Stimulated activated CD4-positive, alpha-beta T cell treated with anti-CD3 and anti-CD28 coated beads, Interleukin-12 subunit alpha, Interleukin-12 subunit beta, amount 100 ng/mL, for 48 hours (primary cell): ENCODE measurements at regions not wholly inside any gene's neighbourhood (a gene's known extent, or its start where the extent isn't known, plus 50 kb on each side); places are given as distances from the start of the nearest gene placed in this dataset.
"Not testable (repeated sequence)": the region's sequence is repeated elsewhere in the genome, so short reads cannot be mapped to it uniquely, and the experiment has no call there.

ENCODE experiments used
- DNase-seq, 3 donors: peaks; one replicate each; pipeline ENCODE4 v3.0.0-alpha.2; 2020; ENCODE audit warnings: low read depth in 2 of 3, low spot score in 1 of 3

DNA sequence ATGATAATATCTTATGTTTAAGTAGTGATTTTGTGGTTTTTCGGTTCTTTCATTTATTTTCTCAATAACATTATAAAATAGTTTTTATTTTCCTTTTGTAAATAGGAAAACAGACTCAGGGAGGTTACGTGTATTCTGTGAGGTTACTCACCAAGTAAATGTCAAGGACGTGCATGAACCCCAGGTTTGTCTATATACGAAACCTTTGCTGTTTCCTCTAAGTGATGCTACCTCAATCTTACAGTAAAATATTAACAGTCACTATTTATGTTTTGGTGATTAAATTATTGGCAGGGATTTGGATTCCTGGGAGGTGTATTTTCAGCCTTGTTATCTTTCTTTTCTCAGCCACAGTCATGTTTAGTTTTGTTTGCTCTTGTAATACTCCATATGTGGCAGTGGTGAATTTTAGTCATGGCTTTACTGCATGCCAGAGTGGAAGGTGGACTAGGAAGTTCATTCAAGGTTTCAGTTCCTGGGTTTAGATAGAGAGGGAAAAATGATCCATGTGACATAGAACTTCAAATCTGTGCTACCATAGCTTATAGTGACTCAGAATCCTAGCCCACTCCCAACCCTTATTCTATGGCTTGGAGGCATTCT is 139.9 kb downstream of the ARL4A start:
- no peak for DNase-seq

DNA sequence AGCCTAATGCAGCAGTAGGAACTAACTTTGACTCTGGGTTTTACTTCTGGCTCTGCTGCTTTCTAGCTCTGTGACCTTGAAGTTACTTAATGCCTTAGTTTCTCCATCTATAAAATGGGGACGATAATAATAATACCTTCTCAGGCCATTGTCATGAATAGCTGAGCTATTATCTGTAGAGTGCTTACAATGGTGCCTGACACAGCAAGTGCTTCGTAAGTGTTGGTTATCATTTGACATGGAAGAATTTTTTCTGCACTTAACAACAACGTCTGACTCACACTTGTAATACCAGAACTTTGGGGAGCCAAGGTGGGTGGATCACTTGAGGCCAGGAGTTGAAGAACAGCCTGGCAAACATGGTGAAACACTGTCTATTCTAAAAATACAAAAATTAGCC is 140.5 kb downstream of the ARL4A start:
- no peak for DNase-seq

DNA sequence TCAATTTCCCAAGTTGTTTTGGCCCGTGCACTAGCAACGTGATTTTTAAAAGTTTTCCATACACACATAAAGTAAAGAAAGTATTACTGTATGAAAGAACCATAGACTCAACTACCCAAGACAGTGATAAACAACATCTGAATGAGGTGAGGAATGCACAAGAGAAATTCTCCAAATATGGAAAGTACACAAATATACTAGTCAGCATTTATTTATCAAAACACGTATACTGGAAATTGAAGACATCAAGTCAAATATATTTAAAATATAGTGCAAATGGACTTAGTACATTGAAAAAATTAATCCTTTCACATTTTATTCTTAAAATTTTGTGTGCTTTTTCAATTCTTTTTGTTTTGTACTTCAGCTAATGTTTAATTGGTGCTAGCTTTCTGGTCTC is 143.6 kb downstream of the ARL4A start:
- DNase-seq, result no peak

DNA sequence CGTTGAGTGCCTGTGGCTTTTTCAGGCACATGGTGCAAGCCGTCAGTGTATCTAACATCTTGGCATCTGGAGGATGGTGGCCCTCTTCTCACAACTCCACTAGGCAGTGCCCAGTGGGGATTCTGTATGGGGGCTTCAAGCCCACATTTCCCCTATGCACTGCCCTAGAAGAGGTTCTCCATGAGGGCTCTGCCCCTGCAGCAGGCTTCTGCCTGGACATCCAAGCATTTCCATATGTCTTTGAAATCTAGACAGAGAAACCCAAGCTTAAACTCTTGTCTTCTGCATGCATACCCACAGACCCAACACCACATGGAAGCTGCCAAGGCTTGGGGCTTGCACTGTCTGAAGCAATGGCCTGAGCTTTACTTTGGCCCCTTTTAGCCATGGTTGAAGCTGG is 146.4 kb downstream of the ARL4A start:
- no peak for DNase-seq

DNA sequence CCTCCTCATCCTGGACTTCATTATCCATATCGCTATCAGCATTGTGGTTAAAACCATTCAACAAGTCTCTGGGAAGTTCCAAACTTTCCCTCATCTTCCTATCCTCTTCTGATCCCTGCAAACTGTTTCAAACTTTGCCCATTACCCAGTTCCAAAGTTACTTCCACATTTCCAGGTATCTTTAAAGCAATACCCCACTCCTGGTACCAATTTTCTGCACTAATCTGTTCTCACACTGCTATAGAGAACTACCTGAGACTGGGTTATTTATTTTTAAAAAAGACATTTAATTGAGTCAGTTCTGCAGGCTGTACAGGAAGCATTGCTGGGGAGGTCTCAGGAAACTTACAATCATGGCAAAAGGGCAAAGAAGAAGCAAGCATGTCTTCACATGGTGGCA is 147.3 kb downstream of the ARL4A start:
- DNase-seq, result no peak

DNA sequence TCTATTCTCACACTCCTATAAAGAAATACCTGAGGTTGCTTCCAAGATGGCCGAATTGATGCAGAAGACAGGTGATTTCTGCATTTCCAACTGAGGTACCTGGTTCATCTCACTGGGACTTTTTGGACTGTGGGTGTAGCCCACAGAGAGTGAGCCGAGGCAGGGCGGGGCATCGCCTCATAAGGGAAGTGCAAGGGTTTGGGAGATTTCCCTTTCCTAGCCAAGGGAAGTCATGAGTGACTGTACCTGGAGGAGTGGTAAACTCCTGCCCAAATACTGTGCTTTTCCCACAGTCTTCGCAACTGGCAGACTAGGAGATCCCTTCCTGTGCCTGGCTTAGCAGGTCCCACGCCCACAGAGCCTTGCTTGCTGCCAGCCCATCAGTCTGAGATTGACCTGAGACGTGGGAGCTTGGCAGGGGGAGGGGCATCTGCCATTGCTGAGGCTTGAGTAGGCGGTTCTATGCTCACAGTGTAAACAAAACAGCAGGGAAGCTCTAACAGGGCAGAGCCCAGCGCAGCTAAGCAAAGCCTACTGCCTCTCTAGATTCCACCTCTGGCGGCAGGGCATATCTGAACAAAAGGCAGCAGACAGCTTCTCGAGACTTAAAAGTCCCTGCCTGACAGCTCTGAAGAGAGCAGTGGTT is 152.2 kb downstream of the ARL4A start:
- DNase-seq, result no peak

DNA sequence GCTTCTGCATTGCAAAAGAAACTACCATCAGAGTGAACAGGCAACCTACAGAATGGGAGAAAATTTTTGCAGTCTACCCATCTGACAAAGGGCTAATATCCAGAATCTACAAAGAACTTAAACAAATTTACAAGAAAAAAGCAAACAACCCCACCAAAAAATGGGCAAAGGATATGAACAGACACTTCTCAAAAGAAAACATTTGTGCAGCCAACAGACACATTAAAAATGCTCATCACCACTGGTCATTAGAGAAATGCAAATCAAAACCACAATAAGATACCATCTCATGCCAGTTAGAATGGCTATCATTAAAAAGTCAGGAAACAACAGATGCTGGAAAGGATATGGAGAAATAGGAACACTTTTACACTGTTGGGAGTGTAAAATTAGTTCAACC is 157.3 kb downstream of the ARL4A start:
- not testable (repeated sequence) for DNase-seq

DNA sequence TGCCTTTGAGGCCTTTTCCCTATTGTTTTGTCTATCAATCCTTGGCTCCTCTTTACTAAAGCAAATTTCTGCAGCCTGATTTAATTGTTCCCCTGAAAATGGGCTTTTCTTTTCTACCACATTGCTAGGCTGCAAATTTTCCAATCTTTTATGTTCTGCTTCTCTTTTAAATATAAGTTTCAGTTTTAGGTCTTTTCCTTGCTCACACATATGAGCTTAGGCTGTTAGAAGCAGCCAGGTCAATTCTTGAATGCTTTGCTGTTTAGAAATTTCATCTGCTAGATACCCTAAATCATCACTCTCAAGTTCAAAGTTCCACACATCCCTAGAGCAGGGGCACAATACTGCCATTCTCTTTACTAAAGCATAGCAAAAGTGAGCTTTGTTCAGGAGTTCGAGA is 159.6 kb downstream of the ARL4A start:
- DNase-seq, result no peak

DNA sequence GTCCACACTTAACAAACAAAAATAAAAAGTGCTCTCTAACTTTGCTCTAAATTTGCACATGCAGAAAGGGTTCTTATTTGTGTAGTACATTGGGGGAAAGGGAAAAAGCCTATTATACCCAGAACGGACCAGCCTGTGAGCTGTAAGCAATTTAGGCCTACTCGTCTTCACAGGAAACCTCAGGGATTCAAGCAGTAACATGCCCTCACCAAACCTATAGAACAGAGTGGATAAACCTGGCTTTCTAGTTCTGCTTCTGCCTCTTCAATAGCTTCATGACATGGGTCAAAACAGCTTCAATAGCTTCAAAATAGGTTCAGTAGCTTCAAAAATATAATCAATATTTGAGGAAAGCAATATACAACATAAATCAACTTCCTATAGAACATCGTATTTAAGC is 163.7 kb downstream of the ARL4A start:
- DNase-seq, result no peak

DNA sequence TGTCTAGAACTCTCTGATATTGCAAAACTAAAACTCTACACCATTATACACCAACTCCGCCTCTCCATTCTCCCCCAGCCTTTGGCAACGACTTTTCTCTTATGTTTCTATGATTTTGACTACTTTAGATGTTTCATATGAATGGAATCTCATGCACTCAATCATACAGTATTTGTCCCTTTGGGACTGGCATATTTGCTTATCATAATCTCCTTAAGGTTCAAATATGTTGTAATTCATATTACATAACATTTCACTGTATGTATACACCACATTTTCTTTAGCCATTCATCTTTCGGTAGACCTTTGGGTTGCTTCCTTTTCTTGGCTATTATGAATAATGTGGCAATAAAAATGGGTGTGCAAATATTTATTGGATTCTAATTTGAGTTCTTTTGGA is 164.4 kb downstream of the ARL4A start:
- DNase-seq, result no peak

DNA sequence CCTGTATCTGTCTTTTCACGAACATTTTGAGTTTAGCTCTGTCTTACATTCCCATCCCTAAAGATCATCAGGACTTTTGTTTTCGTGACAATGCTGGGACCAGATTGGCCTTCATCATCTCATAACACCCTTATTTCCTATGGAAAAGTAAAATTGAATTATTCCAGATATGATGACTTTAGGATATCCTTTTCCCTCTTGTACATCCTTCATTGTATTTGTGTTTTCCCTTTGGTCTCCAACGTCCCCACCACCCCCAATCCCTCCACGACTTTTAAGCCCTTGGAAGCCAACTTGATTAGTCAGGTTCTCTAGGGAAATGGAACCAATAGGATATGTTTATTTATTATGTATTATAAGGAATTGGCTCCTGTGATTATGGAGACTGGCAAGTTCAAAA is 167.6 kb downstream of the ARL4A start:
- DNase-seq, result no peak

DNA sequence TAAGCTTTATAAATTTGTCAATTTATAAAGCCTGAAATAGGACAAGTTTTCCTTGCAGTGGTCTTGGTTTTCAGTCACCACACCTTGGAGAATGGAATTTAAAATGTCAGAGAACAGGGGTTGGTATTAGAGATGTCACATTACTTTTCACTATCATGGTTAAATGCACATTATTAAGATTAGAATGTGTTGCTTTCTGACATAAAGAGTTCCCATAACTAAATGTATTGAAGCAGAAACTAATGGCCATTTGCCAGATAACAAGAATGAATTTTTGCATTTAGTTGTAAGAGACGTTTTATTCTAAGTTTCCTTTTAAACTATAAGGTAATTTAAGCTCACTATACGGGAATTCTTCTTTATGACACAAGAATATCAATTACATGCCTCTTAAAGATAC is 172.3 kb downstream of the ARL4A start:
- DNase-seq, result no peak

DNA sequence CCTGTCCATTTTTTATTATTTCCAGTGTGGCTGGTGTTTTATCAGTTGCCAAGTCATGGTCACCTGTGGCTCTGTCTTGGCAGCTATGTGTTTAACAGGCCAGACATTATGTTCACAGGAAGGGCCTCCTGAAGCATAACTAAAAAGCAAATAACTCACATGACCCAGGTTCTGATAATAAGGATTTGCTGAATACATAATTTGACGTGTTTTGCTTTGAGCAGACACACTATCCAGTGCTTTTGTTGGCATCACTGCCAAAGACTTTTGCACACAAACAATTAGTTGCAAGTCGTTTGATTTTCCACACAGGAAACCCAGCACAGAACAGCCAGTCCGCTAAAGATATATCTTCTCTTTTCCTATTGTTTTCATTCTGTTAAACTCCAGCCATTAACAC is 173.6 kb downstream of the ARL4A start:
- no peak for DNase-seq

DNA sequence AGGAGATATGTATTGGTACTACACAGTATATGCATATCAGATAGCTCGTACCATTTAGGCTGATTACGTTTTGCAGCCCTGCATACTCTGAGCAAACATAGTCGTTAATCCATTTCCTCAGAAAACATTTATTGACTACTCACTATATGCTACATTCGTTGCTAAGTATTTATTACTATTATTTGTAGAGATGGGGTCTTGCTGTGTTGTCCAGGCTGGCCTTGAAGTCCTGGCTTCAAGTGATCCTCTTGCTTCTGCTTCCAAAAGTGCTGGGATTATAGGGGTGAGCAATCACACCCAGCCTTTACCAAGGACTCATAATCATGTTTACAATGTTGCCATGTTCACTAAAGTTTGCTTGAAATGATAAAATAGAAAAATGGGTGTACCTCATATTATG is 174.7 kb downstream of the ARL4A start:
- no peak for DNase-seq

DNA sequence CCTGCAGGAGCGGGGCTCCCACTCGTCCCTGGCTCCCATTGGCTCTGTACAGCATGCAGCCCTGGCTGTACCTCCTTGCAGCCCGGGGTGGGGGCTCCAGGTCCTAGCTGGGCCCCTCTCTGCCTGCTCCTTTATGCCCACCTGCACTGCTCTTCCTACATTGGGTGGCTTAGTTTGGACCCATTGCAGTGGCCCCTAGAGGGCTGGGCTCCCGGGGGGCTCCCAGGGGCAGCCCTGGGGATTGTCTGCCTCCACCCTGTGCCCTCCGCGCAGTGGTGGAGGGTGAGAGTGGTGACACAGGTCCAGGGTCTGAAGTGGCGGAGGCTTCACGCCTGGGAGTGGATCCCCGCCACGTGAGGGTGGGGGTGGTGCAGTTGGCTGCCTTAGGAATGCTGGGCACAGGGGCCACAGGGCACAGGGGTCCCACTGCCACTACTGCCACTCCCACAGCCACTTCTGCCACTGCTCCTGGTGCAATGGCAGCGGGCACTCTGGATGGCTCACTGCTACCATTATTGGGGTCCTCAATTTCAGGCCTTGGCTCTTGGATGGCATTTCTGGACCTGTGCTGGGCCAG is 177.1 kb downstream of the ARL4A start:
- no peak for DNase-seq

DNA sequence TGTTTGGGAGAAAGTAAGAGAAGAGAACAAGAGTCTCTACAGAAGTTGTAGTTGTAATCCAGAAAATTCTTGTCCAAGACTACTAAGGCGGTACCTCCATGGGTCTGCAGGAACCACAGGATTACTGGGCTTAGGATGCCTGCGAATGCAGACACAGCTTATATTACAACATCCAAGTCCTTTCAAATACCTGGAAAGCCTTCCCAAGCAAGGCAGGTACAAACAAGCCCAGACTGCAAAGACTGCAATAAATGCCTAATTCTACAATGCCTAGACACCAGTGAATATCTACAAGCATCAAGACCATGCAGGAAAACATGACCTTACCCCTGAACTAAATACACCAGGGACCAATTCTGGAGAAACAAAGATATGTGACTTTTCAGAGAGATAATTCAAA is 178.2 kb downstream of the ARL4A start:
- no peak for DNase-seq

DNA sequence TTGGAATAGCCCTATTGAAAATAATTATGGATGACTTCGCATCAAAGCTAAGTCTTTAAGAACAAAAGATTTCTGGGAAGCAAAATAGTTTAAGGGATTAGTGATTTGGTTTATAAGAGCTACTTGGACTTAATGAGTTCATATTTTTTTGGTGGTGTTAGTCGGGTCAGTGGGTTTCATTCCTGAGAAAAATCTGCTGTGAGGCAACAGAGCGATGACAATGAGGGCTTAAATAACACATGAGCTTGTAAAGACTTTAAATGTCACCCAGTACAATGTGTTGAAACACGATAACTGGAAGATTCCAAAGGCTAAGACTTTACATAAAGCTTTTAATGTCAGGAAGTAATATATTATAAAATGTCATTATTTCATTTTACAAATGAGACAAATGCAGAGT is 178.8 kb downstream of the ARL4A start:
- DNase-seq, result no peak

DNA sequence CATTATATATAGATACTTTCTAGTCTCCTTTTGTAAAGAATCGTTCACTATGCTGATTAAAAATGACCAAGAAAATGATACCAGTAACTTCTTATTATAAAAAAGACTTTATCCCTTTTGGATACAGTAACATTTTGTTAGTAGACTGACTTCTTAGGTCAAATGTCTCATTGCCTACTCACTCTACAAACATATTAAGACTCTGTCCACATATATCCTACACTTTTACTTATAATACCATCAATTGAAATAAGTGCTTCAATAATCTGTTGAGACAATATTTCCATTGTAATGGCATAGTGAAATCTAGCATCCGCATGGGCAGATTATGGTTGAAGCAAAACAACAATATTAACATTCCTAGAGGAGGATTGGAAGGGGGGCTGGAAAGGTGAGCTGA is 180.6 kb downstream of the ARL4A start:
- no peak for DNase-seq

DNA sequence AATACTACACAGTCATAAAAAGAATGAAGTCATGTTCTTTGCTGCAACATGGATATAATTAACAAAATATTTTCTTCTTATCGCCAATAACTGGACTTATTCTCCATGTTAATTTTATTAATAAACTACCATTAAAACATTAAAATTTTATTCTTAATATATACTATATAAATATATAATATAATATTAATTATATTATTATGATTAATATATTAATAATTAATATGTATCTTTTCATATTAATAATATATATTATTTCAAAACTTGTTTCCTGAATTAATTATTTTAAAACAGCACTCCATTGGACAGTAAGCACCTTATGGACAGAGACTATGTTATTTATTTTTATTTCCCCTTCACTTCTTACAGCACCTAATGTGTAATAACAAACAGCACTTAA is 182.8 kb downstream of the ARL4A start:
- no peak for DNase-seq

DNA sequence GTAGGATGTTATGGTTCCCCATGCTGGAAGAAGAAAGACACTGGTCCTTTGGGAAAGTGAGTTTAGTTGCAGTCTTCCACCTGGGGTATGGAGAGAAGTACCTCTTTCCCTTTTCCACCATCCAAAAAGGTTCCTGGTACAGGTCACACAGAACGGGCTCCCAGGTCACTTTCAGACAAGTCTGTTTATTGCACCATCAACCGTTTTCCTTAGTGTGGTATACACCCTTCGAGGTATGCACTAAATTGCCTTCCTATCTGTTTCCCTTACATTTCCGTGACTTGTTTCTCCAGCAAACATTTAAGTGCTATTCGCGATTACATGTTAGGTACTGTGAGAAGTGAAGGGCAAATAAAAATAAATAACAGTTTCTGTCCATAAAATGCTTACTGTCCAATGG is 185.1 kb downstream of the ARL4A start:
- no peak for DNase-seq

DNA sequence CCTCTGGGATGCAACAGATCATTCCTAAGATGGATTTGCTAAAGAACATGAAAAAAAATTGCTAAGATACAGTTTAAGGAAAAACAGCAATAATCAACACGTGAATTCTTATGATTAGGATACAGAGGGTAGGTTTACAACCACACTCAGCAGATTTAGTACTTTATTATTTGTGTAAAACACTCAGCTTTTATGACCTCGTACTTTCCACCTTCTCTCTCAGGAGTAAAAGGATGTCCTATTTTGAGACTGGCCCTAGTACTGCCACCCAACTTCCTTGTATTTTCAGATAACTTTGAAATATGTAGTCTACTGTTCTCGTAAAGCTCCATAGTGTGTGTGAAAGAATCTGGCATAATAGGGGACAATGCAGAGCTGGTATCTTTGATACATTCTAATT is 186.1 kb downstream of the ARL4A start:
- DNase-seq, result no peak

DNA sequence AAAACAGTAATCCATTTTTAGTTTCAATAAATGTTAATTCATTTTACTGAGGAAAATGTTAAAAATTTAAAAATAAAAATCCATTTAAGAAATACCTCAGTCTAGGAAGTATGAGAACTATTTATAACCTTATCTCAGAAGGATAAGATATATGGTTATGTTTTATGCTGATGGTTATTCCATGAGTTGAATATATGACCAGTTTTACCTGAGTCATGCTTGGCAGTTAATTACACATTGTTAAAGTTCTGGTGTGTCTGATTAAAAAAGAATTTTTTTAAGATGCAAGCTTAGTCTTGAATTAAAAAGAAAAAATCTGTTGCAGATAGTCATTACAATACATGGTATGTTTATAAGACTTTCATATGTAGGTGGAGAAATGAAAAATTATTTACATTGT is 191.7 kb downstream of the ARL4A start:
- DNase-seq, result no peak

DNA sequence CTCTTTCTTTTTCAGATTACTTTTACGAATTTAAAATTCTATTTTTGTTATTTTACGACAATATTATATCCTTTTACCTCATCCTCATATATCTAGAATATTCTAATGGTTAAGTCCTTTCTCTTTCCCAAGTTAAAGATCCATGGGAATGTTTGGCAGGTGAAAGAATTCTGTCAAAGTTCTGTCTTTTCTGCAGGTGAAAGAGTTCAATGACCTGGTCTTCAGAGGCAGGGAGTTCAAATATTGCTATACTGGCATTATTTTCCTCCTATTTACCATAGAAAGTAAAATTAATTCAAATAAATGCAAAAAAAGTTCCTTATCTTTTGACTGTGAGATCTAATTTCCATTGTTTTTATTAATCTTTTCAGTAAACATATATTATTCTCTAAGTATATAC is 194.3 kb downstream of the ARL4A start:
- DNase-seq, result no peak
